Endothelial cell of umbilical vein (primary cell): ENCODE measurements at regions not wholly inside any gene's neighbourhood (a gene's known extent, or its start where the extent isn't known, plus 50 kb on each side); places are given as distances from the start of the nearest gene placed in this dataset.

Experiments used
- BruUV-seq: library from RNA; stranded (reverse); fragments of 400-500 nt; replicated peaks from 2 replicates; lab custom pipeline; 2021; lab: Mats Ljungman, UMichigan
- CTCF ChIA-PET: fragments of 300-600, 350-600 bp; sonication (Branson Sonifier 250); formaldehyde crosslinking; loops from one replicate; lab custom pipeline; 2021; ENCODE audit warnings: antibody characterized with exemption, inconsistent platforms; lab: Charles Lee
- POLR2A ChIA-PET: fragments of 300-600, 350-600 bp; sonication (Branson Sonifier 250); formaldehyde crosslinking; loops from one replicate; lab custom pipeline; 2021; ENCODE audit warnings: antibody characterized with exemption, inconsistent platforms; lab: Charles Lee
- DNase-seq: peaks from one replicate; pipeline ENCODE4 v3.0.0-alpha.2; 2011; ENCODE audit warnings: low read depth, low spot score
- FAIRE-seq: peaks from 2 replicates; lab custom pipeline; 2011; peaks lifted over from hg19 to GRCh38; lab: Jason Lieb, UNC
- H2AFZ ChIP-seq: 2 replicates; pipeline ENCODE4 v1.6.0; 2012; ENCODE audit warnings: low read depth, low read length, control low read depth, inconsistent platforms
- H3K27ac ChIP-seq: 2 replicates; pipeline ENCODE4 v1.5.1; 2011; ENCODE audit warnings: low read depth, mild to moderate bottlenecking, control low read depth, low read length, moderate library complexity; ENCODE audit not compliant: insufficient read depth
- H3K27me3 ChIP-seq, 2 experiments: 2 replicates each; pipeline versions ENCODE4 v1.6.0 to v1.6.1; 2011; ENCODE audit warnings: low read length in 2 of 2, mixed read lengths in 1 of 2; ENCODE audit not compliant: control insufficient read depth in 2 of 2, insufficient read depth in 2 of 2
- H3K36me3 ChIP-seq, 2 experiments: 2 replicates in 1 of 2; 3 replicates in 1 of 2; pipeline ENCODE4 v1.5.1; 2011; ENCODE audit warnings: low read length in 2 of 2, mild to moderate bottlenecking in 1 of 2, moderate library complexity in 1 of 2; ENCODE audit not compliant: control insufficient read depth in 2 of 2, insufficient read depth in 2 of 2; ENCODE audit errors: extremely low read depth in 1 of 2
- H3K4me1 ChIP-seq: 3 replicates; pipeline ENCODE4 v1.5.1; 2011; ENCODE audit warnings: mild to moderate bottlenecking, low read length; ENCODE audit not compliant: control insufficient read depth, insufficient read depth; ENCODE audit errors: extremely low read depth
- H3K4me2 ChIP-seq: 2 replicates; pipeline ENCODE4 v1.6.1; 2011; ENCODE audit warnings: low read length, control low read depth, mixed read lengths; ENCODE audit not compliant: insufficient read depth
- H3K4me3 ChIP-seq, 3 experiments: fragments of 200-600 bp in 1 of 3; sonication (generic), shearing (Covaris generic) in 1 of 3; replicated peaks in 1 of 3; 2 replicates each; pipeline ENCODE4 v1.5.1; 2011 to 2016; ENCODE audit warnings: control low read depth in 3 of 3, low read length in 3 of 3, mild to moderate bottlenecking in 2 of 3, inconsistent platforms in 1 of 3, low read depth in 1 of 3, moderate library complexity in 1 of 3; ENCODE audit not compliant: insufficient read depth in 1 of 3
- H3K79me2 ChIP-seq: 2 replicates; pipeline ENCODE4 v1.6.0; 2012; ENCODE audit warnings: low read length, inconsistent platforms; ENCODE audit not compliant: control insufficient read depth, insufficient read depth
- H3K9ac ChIP-seq: replicated peaks from 2 replicates; pipeline ENCODE3; 2011; ENCODE audit warnings: low read length, control low read depth; ENCODE audit not compliant: insufficient read depth; ENCODE audit errors: extremely low read depth
- H3K9me1 ChIP-seq: replicated peaks from 3 replicates; pipeline ENCODE4 v1.6.0; 2011; ENCODE audit warnings: mild to moderate bottlenecking, low read length; ENCODE audit not compliant: control insufficient read depth, insufficient read depth; ENCODE audit errors: extremely low read depth
- H3K9me3 ChIP-seq: replicated peaks from 2 replicates; pipeline ENCODE4 v1.5.1; 2012; ENCODE audit warnings: low read length, inconsistent platforms; ENCODE audit not compliant: control insufficient read depth, insufficient read depth
- H4K20me1 ChIP-seq: replicated peaks from 2 replicates; pipeline ENCODE3; 2011; ENCODE audit warnings: mild to moderate bottlenecking, low read length; ENCODE audit not compliant: control insufficient read depth, insufficient read depth; ENCODE audit errors: extremely low read depth
- CTCF ChIP-seq, 2 donors: IDR thresholded peaks; 1 replicate in 1 of 2; 2 replicates in 1 of 2; pipeline ENCODE4 v1.5.1; 2011; ENCODE audit warnings: low read length in 2 of 2, mild to moderate bottlenecking in 2 of 2, moderate library complexity in 2 of 2, control low read depth in 1 of 2, inconsistent platforms in 1 of 2, low read depth in 1 of 2; ENCODE audit not compliant: insufficient read depth in 1 of 2; ENCODE audit errors: extremely low read depth in 1 of 2
- EZH2 ChIP-seq: IDR thresholded peaks from 2 replicates; pipeline ENCODE4 v1.6.1; 2012; ENCODE audit warnings: borderline replicate concordance, low read depth, mild to moderate bottlenecking, moderate library complexity, low read length, inconsistent platforms; ENCODE audit not compliant: severe bottlenecking
- FOS ChIP-seq: IDR thresholded peaks from 2 replicates; pipeline ENCODE4 v1.6.1; 2011; ENCODE audit warnings: mild to moderate bottlenecking, low read length, moderate library complexity, borderline replicate concordance; ENCODE audit not compliant: insufficient read depth
- GATA2 ChIP-seq: IDR thresholded peaks from 2 replicates; pipeline ENCODE4 v1.7.0; 2011; ENCODE audit warnings: low read depth, mild to moderate bottlenecking, moderate library complexity, mixed read lengths, low read length; ENCODE audit not compliant: insufficient read length, insufficient read depth
- JUN ChIP-seq: IDR thresholded peaks from 2 replicates; pipeline ENCODE4 v1.6.1; 2011; ENCODE audit warnings: borderline replicate concordance, low read depth; ENCODE audit not compliant: insufficient read length, insufficient read depth
- MAX ChIP-seq: IDR thresholded peaks from 2 replicates; pipeline ENCODE4 v1.6.1; 2011; ENCODE audit not compliant: insufficient read depth, insufficient read length
- MYC ChIP-seq: IDR thresholded peaks from one replicate; pipeline ENCODE4 v1.6.1; 2011; ENCODE audit warnings: mild to moderate bottlenecking, low read depth, low read length
- POLR2A ChIP-seq: IDR thresholded peaks from 2 replicates; pipeline ENCODE4 v1.6.1; 2012; ENCODE audit warnings: low read depth, mild to moderate bottlenecking, control low read depth, low read length
- POLR2AphosphoS5 ChIP-seq: IDR thresholded peaks from 2 replicates; pipeline ENCODE4 v1.6.1; 2012; ENCODE audit warnings: low read depth, mild to moderate bottlenecking, control low read depth, low read length, moderate library complexity; ENCODE audit not compliant: insufficient read depth
- dilution Hi-C: fragments of 300-500 bp; cut with MboI; formaldehyde crosslinking; loops from one replicate; pipeline ENCODE4 v1.15.0; 2019; ENCODE audit warnings: low sequenced_read_pairs; ENCODE audit not compliant: extremely low pct_ligation_motif_present
- intact Hi-C: fragments of 100-400 bp; cut with micrococcal nuclease; formaldehyde crosslinking; loops from one replicate; pipeline ENCODE4 v1.10.0; 2022

GRCh38 chrX:101803451-101803850 lies 128.4 kb downstream of the ZMAT1 start:
- no peak overlapping the region for H3K4me2 ChIP-seq
- ChIA-PET CTCF (interaction anchor here (1.0 to 2.2 kb wide), 4 partner anchors 45 to 343 kb away, joined by 3 to 8 read pairs (median 4); no protein-coding TSS in a partner anchor), POLR2A (no interaction called here)
- BruUV-seq = no TSS peak
- intact Hi-C loops = loop anchor here (5.0 kb wide), 2 partner anchors 284 to 341 kb away; no protein-coding TSS in a partner anchor
- no peaks in the 10 kb centered on the region for H3K27me3 ChIP-seq
- TF ChIP-seq POLR2A (no peak), JUN (no peak), GATA2 (no peak), FOS (no peak), CTCF (IDR thresholded peaks at IDR 0.05; ENCODE audit: extremely low read depth in 1 of 2, insufficient read depth in 1 of 2, low read depth in 1 of 2, low read length in 2 of 2) (no peak), POLR2AphosphoS5 (no peak), MAX (no peak), MYC (no peak), EZH2 (no peak)
- no peaks in the 10 kb centered on the region for H3K4me1 ChIP-seq
- H3K79me2 ChIP-seq = no peaks in the 10 kb centered on the region
- H4K20me1 ChIP-seq = no peaks in the 10 kb centered on the region
- dilution Hi-C loops = no loop called here
- H3K4me3 ChIP-seq = no peak overlapping the region
- H3K36me3 ChIP-seq = no peaks in the 10 kb centered on the region
- no peaks in the 10 kb centered on the region for H3K9me1 ChIP-seq
- H3K9me3 ChIP-seq = no peaks in the 10 kb centered on the region
- H3K9ac ChIP-seq = no peak overlapping the region
- peak; percentile 80 for FAIRE-seq
- H3K27ac ChIP-seq = no peak overlapping the region
- no peak overlapping the region for H2AFZ ChIP-seq
- DNase-seq = peak; percentile 44
